SK-N-SH (cell line): ENCODE measurements at regions not wholly inside any gene's neighbourhood (a gene's known extent, or its start where the extent isn't known, plus 50 kb on each side); places are given as distances from the start of the nearest gene placed in this dataset.

Source experiments
- CTCF ChIA-PET: fragments of 300-600, 350-600 bp; formaldehyde crosslinking; extraction: SDS; loops from one replicate; lab custom pipeline; 2021; lab: Yijun Ruan, JAX
- POLR2A ChIA-PET: fragments of 350-600 bp; sonication (Branson Sonifier 250); formaldehyde crosslinking; extraction: SDS; loops from one replicate; lab custom pipeline; 2020; ENCODE audit warnings: antibody characterized with exemption, inconsistent platforms; lab: Yijun Ruan, JAX
- DNase-seq: peaks from one replicate; pipeline ENCODE4 v3.0.0; 2012
- H2AFZ ChIP-seq: fragments of 200-600 bp; sonication (generic); 2 replicates; pipeline ENCODE4 v1.8.1; 2016; ENCODE audit warnings: antibody characterized with exemption, mild to moderate bottlenecking, low read depth
- H3F3A ChIP-seq: fragments of 200-600 bp; sonication (generic); replicated peaks from 2 replicates; pipeline ENCODE3; 2016; ENCODE audit warnings: antibody characterized with exemption, mild to moderate bottlenecking; ENCODE audit not compliant: insufficient read depth
- H3K27ac ChIP-seq, 2 experiments: fragments of 200-500 bp in 1 of 2; fragments of 200-600 bp in 1 of 2; sonication (Bioruptor generic) in 1 of 2; sonication (generic), shearing (Covaris generic) in 1 of 2; 2 replicates each; pipeline versions ENCODE4 v1.5.1 to v1.6.1; 2014 to 2016; ENCODE audit warnings: low read depth in 2 of 2, inconsistent platforms in 1 of 2, low read length in 1 of 2, mild to moderate bottlenecking in 1 of 2, mixed read lengths in 1 of 2
- H3K27me3 ChIP-seq: fragments of 200-600 bp; sonication (generic), shearing (Covaris generic); 2 replicates; pipeline ENCODE4 v1.6.1; 2016; ENCODE audit warnings: mixed run types; ENCODE audit not compliant: insufficient read depth
- H3K36me3 ChIP-seq, 2 experiments: fragments of 200-500 bp in 1 of 2; fragments of 200-600 bp in 1 of 2; sonication (Bioruptor generic) in 1 of 2; sonication (generic) in 1 of 2; replicated peaks in 1 of 2; 2 replicates each; pipeline versions ENCODE3 to v1.5.1; 2014 to 2016; ENCODE audit warnings: low read length in 1 of 2, mild to moderate bottlenecking in 1 of 2; ENCODE audit not compliant: insufficient read depth in 2 of 2, control insufficient read depth in 1 of 2
- H3K4me1 ChIP-seq, 2 experiments: fragments of 200-500 bp in 1 of 2; fragments of 200-600 bp in 1 of 2; sonication (Bioruptor generic) in 1 of 2; sonication (generic), shearing (Covaris generic) in 1 of 2; 2 replicates each; pipeline versions ENCODE4 v1.5.1 to v1.6.1; 2014 to 2016; ENCODE audit warnings: low read depth in 1 of 2, low read length in 1 of 2, mixed run types in 1 of 2; ENCODE audit not compliant: insufficient read depth in 2 of 2, control insufficient read depth in 1 of 2
- H3K4me2 ChIP-seq: fragments of 200-600 bp; sonication (generic), shearing (Covaris generic); 2 replicates; pipeline ENCODE4 v1.6.1; 2017; ENCODE audit warnings: mixed run types
- H3K4me3 ChIP-seq, 2 experiments: fragments of 200-500 bp in 1 of 2; fragments of 200-600 bp in 1 of 2; sonication (Bioruptor generic) in 1 of 2; sonication (generic), shearing (Covaris generic) in 1 of 2; 2 replicates each; pipeline versions ENCODE4 v1.5.1 to v1.8.1; 2014 to 2016; ENCODE audit warnings: low read depth in 2 of 2, inconsistent platforms in 1 of 2, low read length in 1 of 2, mild to moderate bottlenecking in 1 of 2, mixed read lengths in 1 of 2, moderate library complexity in 1 of 2
- H3K79me2 ChIP-seq: fragments of 200-600 bp; sonication (generic); 2 replicates; pipeline ENCODE4 v1.8.1; 2017; ENCODE audit warnings: mild to moderate bottlenecking; ENCODE audit not compliant: insufficient read depth
- H3K9ac ChIP-seq: fragments of 200-600 bp; sonication (generic); 2 replicates; pipeline ENCODE4 v1.6.1; 2017; ENCODE audit warnings: mixed run types
- H3K9me2 ChIP-seq: fragments of 200-600 bp; sonication (generic); 2 replicates; pipeline ENCODE4 v1.6.1; 2017; ENCODE audit warnings: mixed run types
- H3K9me3 ChIP-seq: fragments of 200-600 bp; sonication (generic); 2 replicates; pipeline ENCODE4 v1.6.1; 2017; ENCODE audit warnings: mixed run types, mild to moderate bottlenecking, moderate library complexity
- H4K20me1 ChIP-seq: fragments of 200-600 bp; sonication (generic); 2 replicates; pipeline ENCODE4 v1.6.1; 2017; ENCODE audit warnings: mild to moderate bottlenecking, mixed run types; ENCODE audit not compliant: insufficient read depth
- CHD2 ChIP-seq: fragments of 150-350 bp; IDR thresholded peaks from 2 replicates; pipeline ENCODE4 v1.6.1; 2018; ENCODE audit warnings: low read length; ENCODE audit not compliant: partially characterized antibody
- FOXJ3 ChIP-seq: sonication (generic); formaldehyde crosslinking; IDR thresholded peaks from 2 replicates; pipeline ENCODE4 v1.5.1; 2020; ENCODE audit warnings: mild to moderate bottlenecking, missing genetic modification reagents
- FOXM1 ChIP-seq: IDR thresholded peaks from 2 replicates; pipeline ENCODE4 v1.4.0; 2012; ENCODE audit warnings: low read depth, mild to moderate bottlenecking
- GABPA ChIP-seq: IDR thresholded peaks from 2 replicates; pipeline ENCODE4 v1.4.0; 2012; ENCODE audit warnings: low read depth, mild to moderate bottlenecking
- GATA2 ChIP-seq: sonication (generic); formaldehyde crosslinking; IDR thresholded peaks from 2 replicates; pipeline ENCODE4 v1.5.0; 2020; ENCODE audit warnings: mild to moderate bottlenecking, missing genetic modification reagents
- JUND ChIP-seq: IDR thresholded peaks from 2 replicates; pipeline ENCODE4 v1.4.0; 2012
- MEF2A ChIP-seq: IDR thresholded peaks from 2 replicates; pipeline ENCODE4 v1.4.0; 2012; ENCODE audit warnings: low read depth, borderline replicate concordance
- MXI1 ChIP-seq: IDR thresholded peaks from 2 replicates; pipeline ENCODE4 v1.6.1; 2012; ENCODE audit warnings: mild to moderate bottlenecking, low read depth, low read length, improper control_type of control experiment
- NRF1 ChIP-seq: IDR thresholded peaks from 2 replicates; pipeline ENCODE4 v1.6.1; 2012; ENCODE audit warnings: low read depth, mild to moderate bottlenecking, low read length
- RAD21 ChIP-seq: IDR thresholded peaks from 2 replicates; pipeline ENCODE4 v1.6.1; 2012; ENCODE audit warnings: mild to moderate bottlenecking, low read length
- RCOR1 ChIP-seq: fragments of 150-350 bp; IDR thresholded peaks from 2 replicates; pipeline ENCODE4 v1.6.1; 2017; ENCODE audit warnings: antibody characterized with exemption, low read length
- REST ChIP-seq: IDR thresholded peaks from 2 replicates; pipeline ENCODE4 v1.6.1; 2012; ENCODE audit warnings: mild to moderate bottlenecking, low read depth, low read length, moderate library complexity
- RFX5 ChIP-seq: IDR thresholded peaks from 2 replicates; pipeline ENCODE4 v1.6.1; 2012; ENCODE audit warnings: mild to moderate bottlenecking, improper control_type of control experiment, low read length
- RXRA ChIP-seq: IDR thresholded peaks from 2 replicates; pipeline ENCODE4 v1.4.0; 2012; ENCODE audit warnings: low read depth, mild to moderate bottlenecking, borderline replicate concordance
- SIN3A ChIP-seq: IDR thresholded peaks from 2 replicates; pipeline ENCODE4 v1.6.1; 2012; ENCODE audit warnings: low read depth, mild to moderate bottlenecking, low read length, moderate library complexity, borderline replicate concordance
- SMC3 ChIP-seq: IDR thresholded peaks from 2 replicates; pipeline ENCODE4 v1.6.1; 2012; ENCODE audit warnings: low read depth, low read length, improper control_type of control experiment
- TCF12 ChIP-seq: IDR thresholded peaks from 2 replicates; pipeline ENCODE4 v1.4.0; 2012
- TEAD4 ChIP-seq: IDR thresholded peaks from 2 replicates; pipeline ENCODE4 v1.4.0; 2012; ENCODE audit warnings: mild to moderate bottlenecking, borderline replicate concordance; ENCODE audit not compliant: insufficient read depth
- USF2 ChIP-seq: fragments of 150-350 bp; IDR thresholded peaks from 2 replicates; pipeline ENCODE4 v1.6.1; 2017; ENCODE audit warnings: antibody characterized with exemption, low read length, low read depth, borderline replicate concordance
- ZBTB33 ChIP-seq: IDR thresholded peaks from 2 replicates; pipeline ENCODE4 v1.4.0; 2012; ENCODE audit warnings: low read depth, borderline replicate concordance
- WGBS: methylation state at CpG from one replicate; pipeline ENCODE4 v1.1.6; 2017; ENCODE audit warnings: low lambda C conversion rate; 5-methylcytosine and 5-hydroxymethylcytosine counted together

- Histone ChIP-seq H3K4me3 (no peak overlapping the region), H3K27ac (no peak overlapping the region), H2AFZ (no peak overlapping the region), H3K79me2 (no peaks in the 10 kb centered on the region), H3K9ac (no peak overlapping the region), H3K4me2 (no peak overlapping the region), H3K36me3 (no peaks in the 10 kb centered on the region), H4K20me1 (no peaks in the 10 kb centered on the region), H3K9me2 (no peaks in the 10 kb centered on the region), H3F3A (peaks cover 5% of the 10 kb centered on the region), H3K4me1 (peaks cover 0 to 12% of the 10 kb centered on the region in 2 experiments; a peak in 2 of 4 replicates)
- 63% methylated on average over 4 of the region's 7 CpGs for WGBS
- ChIA-PET CTCF (interaction anchor here (1.8 to 3.4 kb wide), 2 partner anchors 10 to 29 kb away, joined by 4 to 18 read pairs; no protein-coding TSS in a partner anchor), POLR2A (no interaction called here)
- TF ChIP-seq SMC3 (no peak), SIN3A (no peak), GATA2 (CRISPR knock-in tag) (no peak), ZBTB33 (no peak), REST (no peak), TCF12 (no peak), GABPA (no peak), CHD2 (no peak), RFX5 (no peak), RXRA (no peak), MEF2A (no peak), FOXM1 (no peak), RCOR1 (no peak), RAD21 (no peak), NRF1 (no peak), JUND (no peak), TEAD4 (no peak), USF2 (no peak), FOXJ3 (CRISPR knock-in tag) (no peak), MXI1 (no peak)
- TF ChIP-seq, all 33 proteins: peak for 0
- DNase-seq: no peak
- Histone ChIP-seq H3K27me3 (no peaks in the 10 kb centered on the region), H3K9me3 (no peaks in the 10 kb centered on the region)
Observed at GRCh38 chr3:38989917-38990510, 61.7 kb downstream of the SCN11A start.
